Muscle of arm (tissue), 1 donor: ENCODE measurements at regions not wholly inside any gene's neighbourhood (a gene's known extent, or its start where the extent isn't known, plus 50 kb on each side); places are given as distances from the start of the nearest gene placed in this dataset.
"Not testable (repeated sequence)": the region's sequence is repeated elsewhere in the genome, so short reads cannot be mapped to it uniquely, and the experiment has no call there.

Experiments used
- DNase-seq: peaks from one replicate; pipeline ENCODE4 v3.0.0-alpha.2; 2013

- DNase-seq: not testable (repeated sequence)
Measured at GRCh38 chr21:6428498-6429092, 4092.8 kb upstream of the TPTE start.

DNA sequence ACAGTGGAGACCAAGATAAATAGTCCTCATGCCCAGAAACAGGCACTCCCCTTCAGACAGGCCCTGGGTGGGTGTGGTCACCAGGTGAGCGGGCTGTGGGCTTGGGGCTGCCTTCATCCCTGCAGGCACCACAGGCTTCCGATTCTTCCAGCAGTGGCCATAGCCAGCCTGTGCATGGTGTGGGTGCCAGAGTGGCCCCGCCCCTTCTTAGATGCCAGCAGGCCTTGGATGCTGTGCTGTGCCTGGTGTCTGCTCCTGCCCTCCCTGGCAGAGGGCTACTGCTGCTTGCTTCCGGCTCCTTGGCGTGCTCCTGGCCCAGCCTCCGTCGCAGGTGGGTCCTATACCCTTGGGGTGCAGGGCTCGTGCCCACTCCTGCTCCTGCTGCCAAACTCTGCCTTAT is 4091.5 kb upstream of the TPTE start:
- not testable (repeated sequence) for DNase-seq

GRCh38 chr21:6433149-6433548 is 4088.2 kb upstream of the TPTE start:
- DNase-seq: not testable (repeated sequence)

GRCh38 chr21:6436205-6436604 is 4085.2 kb upstream of the TPTE start:
- DNase-seq: not testable (repeated sequence)

GRCh38 chr21:6436971-6437833 is 4084.2 kb upstream of the TPTE start:
- DNase-seq: not testable (repeated sequence)

DNA sequence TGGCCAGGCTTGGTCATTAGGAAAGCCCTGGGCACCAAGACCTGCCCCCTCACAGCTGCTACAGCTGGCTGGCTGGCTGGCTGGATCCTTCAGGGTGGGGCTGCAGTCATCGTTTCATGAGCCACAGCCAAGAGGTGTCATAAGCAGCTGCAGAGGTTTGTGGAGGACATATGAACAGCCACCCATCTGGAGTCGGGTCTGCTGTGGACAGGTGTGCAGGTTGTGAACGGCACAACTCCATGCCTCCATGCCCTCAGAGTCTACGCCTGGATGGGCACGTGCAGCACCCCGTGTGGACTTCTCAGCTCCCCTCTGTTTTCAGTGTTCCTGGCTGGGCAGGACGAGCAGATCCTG is 4083.6 kb upstream of the TPTE start:
- DNase-seq: not testable (repeated sequence)

- DNase-seq: not testable (repeated sequence)
Measured at GRCh38 chr21:6439058-6439457, 4082.3 kb upstream of the TPTE start.

DNA sequence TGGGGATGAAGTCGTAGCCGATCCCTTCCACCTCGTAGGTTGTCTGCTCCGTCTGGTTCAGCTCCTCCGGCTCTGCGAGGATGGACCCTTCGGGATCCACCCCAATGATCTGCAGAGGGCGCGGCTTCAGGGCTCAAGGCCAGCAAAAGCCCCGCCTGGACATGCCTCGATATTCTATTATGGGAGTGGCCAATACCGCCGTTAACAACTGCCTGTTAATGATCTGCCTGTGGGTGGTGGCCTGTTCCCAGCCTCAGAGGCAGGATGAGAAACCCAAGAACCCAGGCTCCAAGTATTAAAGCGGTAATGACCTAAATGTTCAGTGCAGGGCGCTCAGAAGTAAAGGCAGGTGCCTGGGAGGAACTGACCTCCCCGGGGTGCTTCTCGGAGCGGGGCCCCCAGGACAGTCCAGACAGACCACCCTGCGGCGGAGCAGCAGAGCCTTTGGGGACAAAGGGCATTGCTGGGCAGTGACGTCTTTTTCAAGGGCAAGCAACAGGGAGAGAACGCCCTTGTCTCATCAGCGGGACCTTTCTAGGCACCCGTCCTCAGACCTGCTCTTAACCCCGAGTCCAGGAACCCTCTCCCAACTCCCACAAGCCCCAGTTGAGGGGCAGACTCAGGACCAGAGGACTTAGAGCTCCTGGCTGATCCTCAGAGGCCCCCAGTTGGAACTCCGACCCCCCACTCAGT is 4066.6 kb upstream of the TPTE start:
- DNase-seq: not testable (repeated sequence)

DNA sequence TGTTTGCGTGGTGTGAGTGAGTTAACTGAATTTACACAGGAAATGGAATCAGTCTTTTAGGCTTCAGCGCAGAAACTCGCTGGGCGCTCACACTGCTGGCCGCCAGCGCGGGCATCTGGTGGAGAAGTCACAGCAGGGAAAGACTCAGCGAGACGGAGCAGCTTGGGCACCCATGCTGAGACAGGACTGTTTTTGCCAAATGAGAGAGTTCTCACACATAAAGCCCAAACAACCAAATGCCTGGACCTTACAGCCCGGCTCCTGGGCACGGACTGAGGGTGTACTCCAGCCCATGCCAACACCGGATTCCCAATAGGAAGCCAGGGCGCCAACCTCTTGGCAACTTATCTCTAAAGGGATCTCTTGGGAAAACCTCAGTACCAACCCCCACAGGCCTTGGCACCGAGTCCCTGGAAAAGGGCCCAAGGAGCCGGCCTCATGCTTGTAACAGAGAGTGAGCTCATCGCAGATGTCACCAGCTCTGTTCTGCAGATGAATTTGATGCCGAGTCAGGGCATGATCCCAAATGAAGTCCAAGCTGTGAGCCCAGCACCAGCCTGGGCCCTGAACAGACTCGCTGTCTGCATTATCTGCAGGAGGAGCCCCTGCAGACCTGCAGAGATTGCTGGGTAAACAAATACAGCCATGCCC is 4065.2 kb upstream of the TPTE start:
- DNase-seq: not testable (repeated sequence)

GRCh38 chr21:6459761-6460160 is 4061.6 kb upstream of the TPTE start:
- not testable (repeated sequence) for DNase-seq

GRCh38 chr21:6461358-6461757 is 4060.0 kb upstream of the TPTE start:
- not testable (repeated sequence) for DNase-seq

- not testable (repeated sequence) for DNase-seq
Measured at GRCh38 chr21:6464419-6464818, 4057.0 kb upstream of the TPTE start.

- DNase-seq: not testable (repeated sequence)
Measured at GRCh38 chr21:6466081-6466698, 4055.2 kb upstream of the TPTE start.

DNA sequence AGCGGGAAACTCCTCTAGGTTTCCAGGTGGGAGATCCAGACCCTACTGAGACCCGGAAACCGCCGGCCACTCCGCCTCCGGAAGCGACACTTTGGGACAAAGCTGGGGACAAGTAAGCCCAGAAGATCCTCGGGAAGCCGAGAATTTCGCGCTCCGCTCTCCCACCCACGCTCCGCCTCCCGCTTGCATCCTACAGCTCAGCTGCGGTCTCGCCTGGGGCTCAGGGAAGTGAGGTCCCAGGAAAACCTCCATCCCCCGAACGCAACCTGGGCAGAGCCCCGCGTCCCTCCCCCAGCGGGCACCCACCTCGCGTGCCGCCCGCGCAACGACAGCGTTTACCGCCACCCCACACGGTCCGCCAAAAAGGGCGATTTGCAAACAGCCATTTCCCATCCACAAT is 4054.7 kb upstream of the TPTE start:
- DNase-seq: not testable (repeated sequence)

GRCh38 chr21:6467189-6467774 is 4054.1 kb upstream of the TPTE start:
- not testable (repeated sequence) for DNase-seq

- not testable (repeated sequence) for DNase-seq
Measured at GRCh38 chr21:6467907-6468306, 4053.5 kb upstream of the TPTE start.

DNA sequence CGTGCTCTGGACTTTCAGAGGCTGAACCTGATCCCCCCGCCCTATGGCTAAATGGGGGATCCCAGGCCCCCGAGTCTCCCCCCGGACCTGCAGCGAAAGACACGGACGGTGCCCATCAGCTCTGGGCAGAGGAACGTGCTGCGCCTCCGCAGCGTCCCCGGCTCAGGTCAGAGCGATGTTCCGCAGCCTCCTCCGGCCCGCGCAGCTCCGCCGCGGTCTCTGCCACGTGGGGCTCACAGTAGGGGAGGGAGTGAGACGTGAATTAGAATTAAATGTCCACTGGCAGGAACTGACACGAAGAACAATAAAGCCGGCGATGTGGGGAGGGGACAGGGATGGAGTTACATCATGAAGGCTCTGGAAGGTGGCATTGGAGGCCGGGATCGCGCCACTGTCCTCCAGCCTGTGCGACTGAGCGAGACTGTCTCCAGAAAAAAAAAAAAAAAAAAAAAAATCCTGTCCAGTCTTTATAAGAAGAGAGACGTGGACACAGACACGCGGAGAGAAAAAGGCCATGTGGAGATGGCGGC is 4053.0 kb upstream of the TPTE start:
- not testable (repeated sequence) for DNase-seq

- DNase-seq: not testable (repeated sequence)
Measured at GRCh38 chr21:6474250-6474968, 4047.0 kb upstream of the TPTE start.

DNA sequence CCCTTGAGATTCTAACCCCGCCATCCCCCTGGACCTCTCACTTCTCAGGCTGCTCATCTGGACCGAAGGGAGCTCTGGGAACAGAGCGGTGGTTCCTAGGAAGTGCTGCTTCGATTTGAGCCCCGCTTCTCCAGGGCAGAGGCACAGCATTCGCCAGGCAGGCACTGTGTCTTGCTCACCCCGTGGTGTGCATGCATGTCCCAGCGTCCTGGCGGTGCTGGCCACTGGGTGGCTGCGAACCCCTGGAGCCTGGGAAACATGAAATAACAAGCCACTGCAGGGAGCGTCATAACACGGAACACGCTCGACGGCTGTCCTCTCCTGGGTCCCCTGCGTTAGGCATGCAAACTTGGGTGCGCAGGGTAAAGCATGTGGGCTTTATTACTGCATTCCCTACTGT is 4040.3 kb upstream of the TPTE start:
- not testable (repeated sequence) for DNase-seq

DNA sequence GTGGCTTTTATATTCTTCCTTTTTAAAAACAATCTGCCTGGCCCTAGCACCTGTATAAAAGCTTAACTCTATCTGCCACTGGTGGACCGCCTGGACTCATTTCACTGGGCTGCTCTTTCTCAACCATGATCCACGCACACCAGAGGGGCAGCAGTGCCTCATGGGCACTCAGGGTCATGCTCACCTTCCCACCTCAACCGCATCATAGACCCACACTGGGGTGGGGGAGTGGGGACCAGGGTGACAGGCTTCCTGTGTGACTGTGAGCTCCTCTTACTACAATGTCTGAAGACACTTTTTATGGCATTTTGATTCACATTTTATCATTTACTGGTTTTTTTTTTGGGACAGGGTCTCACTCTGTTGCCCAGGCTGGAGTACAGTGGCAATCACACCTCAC is 4038.8 kb upstream of the TPTE start:
- not testable (repeated sequence) for DNase-seq
